Natural killer cell (primary cell): ENCODE measurements at regions not wholly inside any gene's neighbourhood (a gene's known extent, or its start where the extent isn't known, plus 50 kb on each side); places are given as distances from the start of the nearest gene placed in this dataset.

Experiments
- ATAC-seq, 3 donors: fragments of 150-1000 bp in 2 of 3; fragments of 200-7000 bp in 1 of 3; cut with Tn5 transposase; 1 replicate in 1 of 3; 2 replicates in 2 of 3; pipeline ENCODE4 v1.10.0; 2021; ENCODE audit warnings: mild to moderate bottlenecking in 2 of 3, moderate library complexity in 2 of 3
- DNase-seq, 2 donors: peaks; one replicate each; pipeline versions ENCODE4 v3.0.0 to v3.0.0-alpha.2; 2013 to 2021; ENCODE audit warnings: mixed read lengths in 1 of 2
- H3K27ac ChIP-seq: one replicate; pipeline ENCODE4 v1.5.1; 2013; ENCODE audit warnings: mild to moderate bottlenecking, low read length
- H3K27me3 ChIP-seq: one replicate; pipeline ENCODE4 v1.6.1; 2013; ENCODE audit warnings: low read length; ENCODE audit not compliant: control insufficient read depth, insufficient read depth
- H3K36me3 ChIP-seq: one replicate; pipeline ENCODE4 v1.6.1; 2013; ENCODE audit warnings: low read length; ENCODE audit not compliant: control insufficient read depth, insufficient read depth
- H3K4me1 ChIP-seq: one replicate; pipeline ENCODE4 v1.6.1; 2013; ENCODE audit warnings: low read length; ENCODE audit not compliant: control insufficient read depth, insufficient read depth
- H3K4me3 ChIP-seq: one replicate; pipeline ENCODE4 v1.5.1; 2013; ENCODE audit warnings: low read length
- H3K9me3 ChIP-seq: one replicate; pipeline ENCODE4 v1.6.1; 2013; ENCODE audit warnings: low read length; ENCODE audit not compliant: control insufficient read depth, insufficient read depth
- H3K27ac Mint-ChIP-seq, 2 donors: one replicate each; pipeline ENCODE4 v1.8.0; 2022; ENCODE audit warnings: mild to moderate bottlenecking in 2 of 2, mixed read lengths in 2 of 2, moderate library complexity in 1 of 2
- H3K27me3 Mint-ChIP-seq, 2 donors: one replicate each; pipeline ENCODE4 v1.8.0; 2022; ENCODE audit warnings: low read depth in 2 of 2, mixed read lengths in 2 of 2
- H3K36me3 Mint-ChIP-seq: one replicate; pipeline ENCODE4 v1.8.0; 2022; ENCODE audit warnings: mixed read lengths
- H3K4me1 Mint-ChIP-seq, 2 donors: one replicate each; pipeline ENCODE4 v1.8.0; 2022; ENCODE audit warnings: mixed read lengths in 2 of 2
- H3K4me3 Mint-ChIP-seq: one replicate; pipeline ENCODE4 v1.8.0; 2022; ENCODE audit warnings: mild to moderate bottlenecking, moderate library complexity, mixed read lengths
- H3K9me3 Mint-ChIP-seq, 2 donors: one replicate each; pipeline ENCODE4 v1.8.0; 2022; ENCODE audit warnings: mixed read lengths in 2 of 2
- WGBS: methylation state at CpG from one replicate; pipeline ENCODE4 v1.1.7; 2013; ENCODE audit warnings: missing lambda C conversion rate; ENCODE audit not compliant: insufficient coverage; 5-methylcytosine and 5-hydroxymethylcytosine counted together
- intact Hi-C: fragments of 100-400 bp; cut with micrococcal nuclease; formaldehyde crosslinking; loops from one replicate; pipeline ENCODE4 v1.14.2; 2022
- TF ChIP-seq, protein P1 (sequence below): fragments of 200-600 bp; IDR thresholded peaks from one replicate; pipeline ENCODE4 v1.8.0; 2022; ENCODE audit warnings: antibody characterized with exemption

DNA sequence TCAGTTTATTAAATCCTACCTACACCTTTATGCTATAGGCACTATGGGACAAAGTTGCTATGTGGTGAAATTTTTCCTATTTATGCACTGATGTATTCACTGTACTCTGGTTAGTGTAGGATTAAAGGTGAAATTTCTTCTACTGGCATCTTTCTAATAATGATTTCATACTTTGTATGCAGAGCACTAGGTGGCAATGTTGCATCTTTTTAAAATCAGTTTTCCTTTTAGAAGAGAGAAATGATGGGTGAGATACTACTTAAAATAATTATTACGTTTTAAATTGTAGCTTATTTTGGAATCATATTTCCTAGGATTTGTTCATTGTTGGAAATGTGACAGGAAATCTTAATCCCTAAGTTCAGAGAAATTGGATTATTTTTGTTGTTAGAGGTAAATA lies 150.9 kb downstream of the CD8B2 start:
- no peaks in the 10 kb centered on the region for H3K4me1 ChIP-seq
- H3K36me3 ChIP-seq = no peaks in the 10 kb centered on the region
- no peaks in the 10 kb centered on the region for H3K4me1 Mint-ChIP-seq
- no peak for ATAC-seq
- no peak overlapping the region for H3K4me3 Mint-ChIP-seq
- DNase-seq = no peak
- no peak overlapping the region for H3K27ac Mint-ChIP-seq
- H3K9me3 ChIP-seq = no peaks in the 10 kb centered on the region
- no peaks in the 10 kb centered on the region for H3K27me3 Mint-ChIP-seq
- TF ChIP-seq, protein P1, sequence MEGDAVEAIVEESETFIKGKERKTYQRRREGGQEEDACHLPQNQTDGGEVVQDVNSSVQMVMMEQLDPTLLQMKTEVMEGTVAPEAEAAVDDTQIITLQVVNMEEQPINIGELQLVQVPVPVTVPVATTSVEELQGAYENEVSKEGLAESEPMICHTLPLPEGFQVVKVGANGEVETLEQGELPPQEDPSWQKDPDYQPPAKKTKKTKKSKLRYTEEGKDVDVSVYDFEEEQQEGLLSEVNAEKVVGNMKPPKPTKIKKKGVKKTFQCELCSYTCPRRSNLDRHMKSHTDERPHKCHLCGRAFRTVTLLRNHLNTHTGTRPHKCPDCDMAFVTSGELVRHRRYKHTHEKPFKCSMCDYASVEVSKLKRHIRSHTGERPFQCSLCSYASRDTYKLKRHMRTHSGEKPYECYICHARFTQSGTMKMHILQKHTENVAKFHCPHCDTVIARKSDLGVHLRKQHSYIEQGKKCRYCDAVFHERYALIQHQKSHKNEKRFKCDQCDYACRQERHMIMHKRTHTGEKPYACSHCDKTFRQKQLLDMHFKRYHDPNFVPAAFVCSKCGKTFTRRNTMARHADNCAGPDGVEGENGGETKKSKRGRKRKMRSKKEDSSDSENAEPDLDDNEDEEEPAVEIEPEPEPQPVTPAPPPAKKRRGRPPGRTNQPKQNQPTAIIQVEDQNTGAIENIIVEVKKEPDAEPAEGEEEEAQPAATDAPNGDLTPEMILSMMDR = no peak
- intact Hi-C loops = no loop called here
- H3K27ac ChIP-seq = no peak overlapping the region
- no peaks in the 10 kb centered on the region for H3K9me3 Mint-ChIP-seq
- H3K27me3 ChIP-seq = no peaks in the 10 kb centered on the region
- H3K4me3 ChIP-seq = no peak overlapping the region
- no CpG with 5 or more reads among the region's 1 CpG for WGBS
- no peaks in the 10 kb centered on the region for H3K36me3 Mint-ChIP-seq

DNA sequence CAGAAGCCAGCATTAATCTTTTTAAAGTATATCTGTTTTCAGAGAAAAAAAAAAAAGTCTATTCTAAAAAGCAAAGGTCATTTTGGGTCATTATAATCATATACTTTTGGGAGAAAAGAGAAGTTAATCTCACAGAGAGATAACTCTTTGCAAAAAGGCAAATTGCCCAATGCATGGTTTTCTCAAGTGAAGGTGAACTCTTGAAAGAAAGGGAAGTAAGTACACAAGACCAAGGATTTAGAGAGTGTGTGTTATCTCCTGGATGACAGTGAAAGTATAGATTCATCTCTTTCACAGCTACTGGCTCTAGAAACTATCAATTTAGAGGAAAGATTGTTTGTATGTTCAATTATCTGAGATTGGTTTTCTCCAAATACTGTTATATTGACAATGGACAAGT lies 151.4 kb downstream of the CD8B2 start:
- no peak overlapping the region for H3K4me3 ChIP-seq
- ATAC-seq = no peak
- no peaks in the 10 kb centered on the region for H3K27me3 ChIP-seq
- TF ChIP-seq, protein P1 = no peak
- no peak overlapping the region for H3K27ac ChIP-seq
- H3K9me3 ChIP-seq = no peaks in the 10 kb centered on the region
- H3K4me1 Mint-ChIP-seq = no peaks in the 10 kb centered on the region
- no peak overlapping the region for H3K27ac Mint-ChIP-seq
- H3K36me3 Mint-ChIP-seq = no peaks in the 10 kb centered on the region
- H3K4me3 Mint-ChIP-seq = no peak overlapping the region
- H3K36me3 ChIP-seq = no peaks in the 10 kb centered on the region
- no peaks in the 10 kb centered on the region for H3K27me3 Mint-ChIP-seq
- DNase-seq = no peak
- H3K4me1 ChIP-seq = no peaks in the 10 kb centered on the region
- no peaks in the 10 kb centered on the region for H3K9me3 Mint-ChIP-seq
- intact Hi-C loops = no loop called here

DNA sequence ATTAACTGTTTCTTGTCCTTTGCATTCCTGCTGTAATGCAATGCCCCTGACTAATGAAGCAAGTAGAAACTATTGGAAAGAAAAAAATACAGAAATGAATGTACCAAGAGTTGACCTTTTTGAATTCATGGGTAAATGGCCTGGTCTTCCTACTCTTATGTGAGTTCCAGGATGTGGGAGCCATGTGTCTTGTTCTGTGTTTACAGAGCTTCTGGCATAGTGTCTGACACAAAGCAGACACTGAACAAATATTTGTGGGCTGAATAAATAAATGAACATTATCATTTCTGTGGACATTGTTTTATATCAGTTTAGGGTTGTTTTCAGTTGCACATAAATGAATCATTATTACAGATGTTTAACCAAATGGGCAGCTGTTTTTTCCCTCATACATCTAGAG lies 155.5 kb downstream of the CD8B2 start:
- TF ChIP-seq, protein P1 = no peak
- Mint-ChIP-seq H3K27me3 (no peaks in the 10 kb centered on the region), H3K9me3 (no peaks in the 10 kb centered on the region), H3K4me1 (no peaks in the 10 kb centered on the region), H3K27ac (no peak overlapping the region), H3K4me3 (no peak overlapping the region), H3K36me3 (no peaks in the 10 kb centered on the region)
- intact Hi-C loops = no loop called here
- ATAC-seq (no peak), DNase-seq (no peak)
- Histone ChIP-seq H3K9me3 (no peaks in the 10 kb centered on the region), H3K4me1 (no peaks in the 10 kb centered on the region), H3K36me3 (no peaks in the 10 kb centered on the region), H3K27me3 (no peaks in the 10 kb centered on the region), H3K4me3 (no peak overlapping the region), H3K27ac (no peak overlapping the region)

DNA sequence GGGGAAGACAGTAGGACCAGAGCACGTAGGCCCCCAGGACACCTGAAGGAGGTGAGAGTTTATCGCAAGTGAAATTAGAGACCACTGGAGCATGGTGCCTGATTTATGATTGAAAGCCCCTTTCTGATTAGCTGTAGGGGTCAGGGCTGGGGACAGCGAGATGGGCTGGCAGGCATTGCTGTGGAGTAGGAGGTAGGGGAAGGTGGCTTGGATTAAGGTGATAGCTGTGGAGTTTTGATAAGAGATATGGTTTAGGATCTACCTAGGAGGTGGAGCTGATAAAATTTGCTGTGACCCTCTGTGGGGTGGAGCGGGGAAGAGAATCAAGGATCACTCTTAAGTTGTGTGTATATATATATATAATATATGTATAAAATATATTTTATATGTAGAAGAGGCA lies 157.5 kb downstream of the CD8B2 start:
- Histone ChIP-seq H3K4me3 (no peak overlapping the region), H3K4me1 (no peaks in the 10 kb centered on the region), H3K36me3 (no peaks in the 10 kb centered on the region), H3K27me3 (no peaks in the 10 kb centered on the region), H3K9me3 (no peaks in the 10 kb centered on the region), H3K27ac (no peak overlapping the region)
- DNase-seq (no peak), ATAC-seq (no peak)
- Mint-ChIP-seq H3K4me1 (no peaks in the 10 kb centered on the region), H3K4me3 (no peak overlapping the region), H3K27ac (no peak overlapping the region), H3K9me3 (no peaks in the 10 kb centered on the region), H3K36me3 (no peaks in the 10 kb centered on the region), H3K27me3 (no peaks in the 10 kb centered on the region)
- intact Hi-C loops = no loop called here
- TF ChIP-seq, protein P1 = no peak
- WGBS = 87% methylated on average over 3 of the region's 4 CpGs
